Lower leg skin (tissue), 3 donors: ENCODE measurements at regions not wholly inside any gene's neighbourhood (a gene's known extent, or its start where the extent isn't known, plus 50 kb on each side); places are given as distances from the start of the nearest gene placed in this dataset.

ENCODE experiments used
- CTCF ChIP-seq, 3 donors: fragments of 450-650 bp; IDR thresholded peaks; one replicate each; pipeline ENCODE4 v1.5.1; 2016; ENCODE audit warnings: antibody characterized with exemption in 3 of 3, mild to moderate bottlenecking in 3 of 3, moderate library complexity in 2 of 3
- POLR2A ChIP-seq, 2 donors: fragments of 450-650 bp; IDR thresholded peaks; one replicate each; pipeline ENCODE4 v1.6.1; 2016 to 2017; ENCODE audit warnings: antibody characterized with exemption in 2 of 2, mild to moderate bottlenecking in 1 of 2, moderate library complexity in 1 of 2

GRCh38 chr14:38129192-38129591 lies 78.5 kb upstream of the SSTR1 start:
- TF ChIP-seq POLR2A (IDR thresholded peaks at IDR 0.05) (no peak), CTCF (IDR thresholded peaks at IDR 0.05) (no peak)
